IPS-NIHi7 (cell line): ENCODE measurements at regions not wholly inside any gene's neighbourhood (a gene's known extent, or its start where the extent isn't known, plus 50 kb on each side); places are given as distances from the start of the nearest gene placed in this dataset.
"Not testable (repeated sequence)": the region's sequence is repeated elsewhere in the genome, so short reads cannot be mapped to it uniquely, and the experiment has no call there.

Source experiments
- DNase-seq: peaks from one replicate; pipeline ENCODE4 v3.0.0; 2012; ENCODE audit warnings: mixed read lengths; ENCODE audit errors: extremely low spot score

DNA sequence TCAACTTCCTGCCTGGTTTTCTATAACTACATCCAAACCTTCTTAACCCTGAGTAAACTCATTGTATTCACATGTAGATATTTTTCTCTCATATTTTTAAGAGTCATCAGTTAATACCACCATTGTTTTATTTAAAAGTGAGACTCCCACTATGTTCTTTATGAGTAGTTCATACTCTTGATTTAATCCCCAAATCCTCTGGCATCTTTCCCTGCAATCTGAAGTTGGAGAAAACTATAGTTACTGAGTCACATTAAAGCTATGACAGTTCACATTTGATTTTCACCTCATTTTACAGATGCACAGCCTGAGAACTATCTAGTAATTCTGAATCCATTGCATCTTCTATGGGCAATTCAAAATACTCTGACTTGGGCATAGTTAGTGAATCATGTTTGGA, 1358.7 kb upstream of the NRXN1 start:
- DNase-seq, result no peak

DNA sequence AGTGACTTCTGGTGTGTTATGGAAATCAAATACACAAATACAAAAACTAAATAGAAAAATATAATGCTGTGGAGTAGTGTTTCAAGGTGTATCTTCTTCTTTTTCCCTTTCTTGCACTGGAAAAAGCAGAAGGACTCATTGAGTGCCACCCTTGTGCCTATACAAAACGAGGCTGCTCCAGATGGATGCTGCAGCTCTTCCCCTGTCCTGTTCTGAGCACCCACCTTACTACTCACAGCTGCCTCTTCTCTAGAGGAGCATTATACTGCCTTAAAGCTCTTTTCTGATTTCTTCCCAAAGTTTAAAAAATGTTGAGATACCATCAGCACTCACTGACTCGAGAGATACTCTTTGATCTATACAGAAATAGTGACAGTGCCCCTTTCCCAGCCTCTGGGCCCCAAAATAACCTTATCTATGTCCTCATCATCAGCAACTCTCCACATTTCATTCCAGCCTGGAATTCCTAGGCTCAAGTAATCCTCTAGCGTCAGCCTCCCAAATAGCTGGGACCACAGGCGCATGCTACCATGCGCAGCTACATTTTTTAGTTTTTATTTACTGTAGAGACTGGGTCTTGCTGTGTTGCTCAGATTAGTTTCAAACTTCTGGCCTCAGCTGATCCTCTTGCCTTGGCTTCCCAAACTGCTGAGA, 1356.1 kb upstream of the NRXN1 start:
- no peak for DNase-seq

- no peak for DNase-seq
These were observed 1354.6 kb upstream of the NRXN1 start for GRCh38 chr2:52386433-52387030.

- DNase-seq, result no peak
These were observed 1351.6 kb upstream of the NRXN1 start for GRCh38 chr2:52383541-52383940.

DNA sequence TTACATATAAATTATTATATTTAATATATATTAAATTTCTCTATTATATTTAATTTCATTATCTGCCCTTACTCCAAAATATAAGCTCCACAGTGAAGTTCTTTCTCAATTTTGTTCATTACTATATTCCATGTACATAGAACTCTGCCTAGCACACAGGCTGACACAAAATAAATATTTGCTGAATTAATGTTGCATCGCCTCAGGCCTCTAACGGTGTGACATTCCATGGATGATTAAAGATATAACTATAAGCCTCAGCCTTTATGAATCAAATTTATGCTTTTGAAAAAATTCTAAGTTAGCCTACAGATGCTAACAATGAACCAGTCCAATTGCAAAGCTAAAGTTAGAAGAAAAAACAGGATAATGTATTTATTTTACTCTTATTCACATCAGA, 1337.2 kb upstream of the NRXN1 start:
- no peak for DNase-seq

- DNase-seq, result no peak
These were observed 1336.2 kb upstream of the NRXN1 start for GRCh38 chr2:52368141-52368540.

GRCh38 chr2:52365946-52366345, 1334.0 kb upstream of the NRXN1 start:
- no peak for DNase-seq

DNA sequence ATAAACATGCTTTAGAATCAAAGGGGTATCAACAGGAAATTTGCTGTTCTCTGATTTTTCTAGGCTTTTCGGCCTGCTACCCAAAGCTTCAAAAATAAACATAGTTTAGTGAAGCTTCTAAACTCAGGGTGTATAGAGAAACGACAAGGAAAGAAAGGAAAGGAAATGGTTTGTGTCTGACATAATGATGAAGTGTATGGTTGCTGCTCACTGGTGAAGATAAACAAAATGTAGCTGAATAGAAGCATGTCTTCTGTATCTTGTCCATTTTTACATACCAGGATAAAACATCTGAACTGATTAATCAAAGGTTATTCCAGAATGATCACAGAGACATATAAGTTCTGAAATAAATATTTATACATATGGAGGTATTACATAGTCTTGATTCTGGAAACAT, 1324.6 kb upstream of the NRXN1 start:
- no peak for DNase-seq

GRCh38 chr2:52347292-52347691, 1315.4 kb upstream of the NRXN1 start:
- DNase-seq, result no peak

DNA sequence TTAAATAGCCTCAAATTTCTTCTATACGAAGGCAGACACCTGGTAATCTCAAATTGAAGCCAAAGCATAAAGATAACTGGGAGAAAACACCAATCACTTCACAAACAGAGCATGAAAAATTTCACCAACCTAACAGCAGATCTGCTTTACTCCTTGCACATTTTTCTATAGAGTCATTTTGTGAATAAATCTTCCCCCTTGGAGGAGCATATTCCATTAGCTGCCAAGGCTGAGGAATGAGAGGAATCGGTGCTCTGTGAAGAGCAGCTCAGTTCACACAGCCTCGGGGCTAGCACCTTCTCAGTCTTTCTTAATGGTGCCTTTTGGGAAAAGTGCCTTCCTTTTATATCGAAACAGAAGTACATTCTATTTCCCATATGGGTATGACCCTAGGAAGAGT, 1313.7 kb upstream of the NRXN1 start:
- no peak for DNase-seq

DNA sequence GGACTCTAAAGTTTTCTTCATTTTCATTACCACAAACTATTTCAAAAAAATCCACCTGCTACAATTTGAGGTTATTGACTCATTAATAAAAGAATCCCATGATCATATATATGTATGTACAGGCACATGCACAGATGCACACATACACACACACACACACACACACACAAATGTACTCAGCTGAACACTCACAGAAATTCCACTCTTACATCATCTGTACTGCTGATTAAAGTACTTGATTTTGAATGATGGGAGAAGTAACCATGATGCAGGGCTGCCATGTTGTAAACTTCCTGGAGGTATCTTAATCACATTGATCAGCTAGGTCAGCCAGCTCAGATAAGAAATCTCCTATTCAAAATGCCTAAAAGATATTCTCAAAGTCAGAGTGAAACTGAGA, 1313.2 kb upstream of the NRXN1 start:
- no peak for DNase-seq

DNA sequence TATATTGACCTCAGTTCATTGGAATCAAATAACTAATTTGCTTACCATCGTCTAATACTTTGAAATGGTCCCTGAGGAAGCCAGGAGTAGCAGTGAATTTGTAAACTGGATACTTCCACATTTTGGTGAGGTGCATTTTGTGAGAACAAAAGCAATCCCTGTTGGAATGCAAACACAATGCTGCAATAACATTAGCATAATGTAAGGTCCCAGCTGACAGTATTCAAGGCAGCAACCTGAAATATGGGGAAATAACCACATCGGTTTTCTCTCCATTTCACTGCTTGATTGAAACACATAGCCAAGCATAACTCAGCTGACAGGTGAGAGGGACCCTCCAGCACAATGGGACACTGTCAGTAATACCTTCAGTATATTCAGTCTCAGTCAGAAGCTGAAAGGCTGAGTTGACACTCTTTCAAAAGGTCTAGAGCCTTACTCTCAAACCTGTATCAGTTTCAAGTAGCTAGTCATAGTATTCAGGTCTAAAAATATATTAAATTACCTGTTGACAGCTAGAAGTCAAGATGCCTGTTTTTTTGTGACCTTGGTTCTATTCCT, 1311.9 kb upstream of the NRXN1 start:
- DNase-seq, result no peak

DNA sequence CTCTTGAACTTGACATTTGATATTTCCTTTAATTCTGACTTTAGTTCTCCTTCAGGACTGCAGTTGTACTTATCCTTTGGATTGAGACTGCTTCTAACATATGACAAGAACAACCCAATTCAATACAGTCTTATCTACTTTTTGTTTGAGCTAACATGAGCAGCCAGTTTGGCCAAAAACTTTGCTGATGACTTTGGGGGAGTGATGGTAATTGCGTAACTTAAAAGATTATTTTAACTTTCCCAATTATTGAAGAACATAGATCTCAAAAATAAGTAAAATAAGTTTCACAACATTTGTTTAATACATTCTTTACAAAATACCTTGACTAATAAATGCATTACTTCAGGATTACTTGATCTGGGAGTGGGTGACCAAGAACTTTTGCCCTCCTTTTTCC, 1311.1 kb upstream of the NRXN1 start:
- no peak for DNase-seq

DNA sequence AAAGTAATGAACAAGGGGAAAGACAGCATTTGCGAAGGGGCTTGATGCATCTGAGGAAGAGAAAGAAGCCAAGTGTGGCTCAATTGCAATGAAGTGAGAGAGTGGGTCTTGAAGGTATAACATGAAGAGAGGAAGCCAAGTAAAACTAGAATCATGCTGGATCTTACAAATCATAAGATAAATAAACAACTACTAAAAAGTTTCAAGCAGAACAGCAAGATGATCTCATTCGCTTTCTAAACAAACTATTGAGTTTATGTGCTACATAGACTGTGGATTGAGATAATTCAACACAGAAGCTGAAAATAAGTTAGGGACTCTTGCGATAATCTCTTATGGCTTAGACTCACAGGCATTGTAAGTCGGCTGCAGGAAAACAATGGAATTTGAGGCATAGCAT, 1310.5 kb upstream of the NRXN1 start:
- no peak for DNase-seq

DNA sequence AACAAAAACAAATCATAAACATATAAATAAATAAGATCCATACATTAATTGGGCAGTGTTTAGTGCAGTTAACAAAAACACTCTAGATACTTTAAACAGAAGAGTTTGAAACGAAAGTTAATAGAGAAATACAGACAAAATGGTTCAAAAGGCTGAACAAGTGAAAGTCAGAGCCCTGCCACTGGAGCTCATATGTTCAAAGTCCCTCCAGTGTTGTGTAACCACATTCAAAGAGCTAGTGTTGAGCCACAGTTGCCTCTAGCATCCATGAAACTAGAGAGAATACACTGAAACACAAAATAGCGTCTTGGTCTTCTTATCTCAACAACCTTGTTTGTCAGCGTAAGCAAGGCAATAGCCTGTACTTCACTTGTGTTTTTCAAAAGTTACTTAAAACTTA, 1309.8 kb upstream of the NRXN1 start:
- no peak for DNase-seq

DNA sequence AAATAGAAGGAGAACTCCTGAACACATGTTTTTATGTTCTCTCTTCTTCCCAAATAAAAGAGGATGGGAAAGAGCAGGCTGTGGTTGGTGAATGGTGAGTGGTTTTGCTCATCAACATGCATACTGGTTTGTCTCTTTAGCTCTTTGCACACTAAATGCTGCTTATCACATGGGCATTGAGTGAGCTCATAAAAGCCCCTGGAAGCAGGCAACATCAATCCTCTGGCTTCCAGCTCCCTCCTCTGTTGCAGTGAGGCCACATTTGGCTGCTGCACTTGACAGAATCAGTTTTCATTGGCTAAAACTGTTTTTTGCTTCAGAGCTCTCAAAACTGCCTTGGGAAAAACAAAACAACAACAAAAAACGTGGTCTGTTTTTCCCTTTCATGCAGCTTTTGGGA, 1308.2 kb upstream of the NRXN1 start:
- peak; percentile 28 for DNase-seq

- DNase-seq, result not testable (repeated sequence)
These were observed 1305.9 kb upstream of the NRXN1 start for GRCh38 chr2:52337786-52338185.

GRCh38 chr2:52336951-52337350, 1305.0 kb upstream of the NRXN1 start:
- no peak for DNase-seq

DNA sequence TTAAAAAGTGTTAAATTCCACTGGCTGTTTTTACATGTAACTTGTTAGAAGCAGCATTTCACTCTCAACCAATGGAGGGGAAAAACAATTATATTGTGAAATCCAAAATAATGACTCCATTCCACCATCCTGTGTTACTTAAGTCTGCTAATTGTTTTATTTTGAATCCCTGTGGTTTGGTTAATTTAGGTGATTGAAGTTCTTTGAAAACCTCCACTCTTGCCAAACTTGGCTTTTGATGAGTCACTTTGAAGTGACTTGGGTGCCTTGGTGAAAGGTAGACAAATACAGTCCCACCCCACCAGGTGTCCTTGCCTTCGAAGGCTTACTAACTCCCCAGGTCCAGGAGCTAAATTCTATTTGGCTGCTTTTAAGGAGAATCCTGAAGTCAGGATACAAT, 1303.8 kb upstream of the NRXN1 start:
- DNase-seq, result peak; percentile 24

GRCh38 chr2:52334185-52334584, 1302.3 kb upstream of the NRXN1 start:
- DNase-seq, result no peak

DNA sequence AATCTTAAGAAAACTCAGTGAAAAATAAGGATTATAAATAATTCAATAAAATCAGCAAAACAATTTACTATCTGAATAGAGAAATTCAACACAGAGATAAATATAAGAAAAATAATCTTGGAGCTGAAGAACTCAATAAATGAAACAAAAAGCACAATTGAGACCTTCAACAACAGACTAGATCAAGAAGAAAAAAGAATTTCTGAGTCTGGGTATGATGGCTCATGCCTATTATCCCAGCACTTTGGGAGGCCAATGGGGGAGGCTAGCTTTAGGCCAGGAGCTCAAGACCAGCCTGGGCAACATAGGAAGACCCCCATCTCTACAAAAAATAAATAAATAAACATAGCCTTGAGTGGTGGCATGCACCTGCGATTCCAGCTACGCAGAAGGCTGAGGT, 1295.7 kb upstream of the NRXN1 start:
- DNase-seq, result no peak

GRCh38 chr2:52314231-52314630, 1282.3 kb upstream of the NRXN1 start:
- DNase-seq, result no peak

DNA sequence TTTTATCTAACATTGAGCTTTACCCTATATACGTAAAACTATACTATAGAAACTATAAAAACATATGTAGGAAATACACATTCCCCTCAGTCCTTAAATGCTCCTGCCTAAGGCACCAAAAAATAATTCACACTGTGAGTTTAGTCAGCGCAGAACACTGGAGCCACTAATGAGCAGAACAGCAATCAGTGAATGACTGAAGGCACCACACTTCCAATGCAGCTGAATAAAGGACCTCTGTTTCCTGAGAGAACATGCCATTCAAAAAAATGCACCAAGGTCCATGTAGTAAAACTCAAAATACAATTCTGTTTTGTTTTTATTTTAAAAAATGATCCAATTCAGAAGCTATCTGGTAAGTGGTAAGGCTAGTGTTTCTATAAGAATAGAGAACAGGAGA, 1280.6 kb upstream of the NRXN1 start:
- no peak for DNase-seq

GRCh38 chr2:52311862-52312261, 1279.9 kb upstream of the NRXN1 start:
- DNase-seq, result no peak
